Body of pancreas (tissue), 4 donors: ENCODE measurements at regions not wholly inside any gene's neighbourhood (a gene's known extent, or its start where the extent isn't known, plus 50 kb on each side); places are given as distances from the start of the nearest gene placed in this dataset.

Experiments
- ATAC-seq: fragments of 150-250 bp; one replicate; pipeline ENCODE4 v1.9.1; 2016
- DNase-seq, 4 donors: peaks; one replicate each; pipeline ENCODE4 v3.0.0-alpha.2; 2019
- H3K27ac ChIP-seq, 4 donors: fragments of 200-600 bp; sonication (generic); 1 replicate in 3 of 4; 2 replicates in 1 of 4; pipeline versions ENCODE4 v1.5.1 to v1.6.1; 2016 to 2019; ENCODE audit warnings: mild to moderate bottlenecking in 1 of 4, mixed read lengths in 1 of 4, moderate library complexity in 1 of 4
- H3K27me3 ChIP-seq, 2 donors: fragments of 200-600 bp; sonication (generic); one replicate each; pipeline ENCODE4 v1.6.0; 2016; ENCODE audit warnings: mild to moderate bottlenecking in 1 of 2
- H3K36me3 ChIP-seq, 2 donors: fragments of 200-600 bp; sonication (generic); replicated peaks in 1 of 2; 2 replicates each; pipeline ENCODE4 v1.5.1; 2016; ENCODE audit warnings: low read depth in 2 of 2; ENCODE audit not compliant: insufficient read depth in 1 of 2
- H3K4me1 ChIP-seq: fragments of 200-600 bp; sonication (generic); one replicate; pipeline ENCODE4 v1.6.0; 2016
- H3K4me3 ChIP-seq, 2 donors: fragments of 200-600 bp; sonication (generic); 1 replicate in 1 of 2; 2 replicates in 1 of 2; pipeline ENCODE4 v1.5.1; 2016 to 2019
- H3K9me3 ChIP-seq, 3 donors: fragments of 200-600 bp; sonication (generic); 1 replicate in 2 of 3; 2 replicates in 1 of 3; pipeline ENCODE4 v1.5.1; 2016
- POLR2A ChIP-seq, 3 donors: fragments of 450-650 bp; IDR thresholded peaks; one replicate each; pipeline ENCODE4 v1.6.1; 2016; ENCODE audit warnings: antibody characterized with exemption in 3 of 3, mild to moderate bottlenecking in 2 of 3
- WGBS, 2 donors: methylation state at CpG; one replicate each; pipeline ENCODE4 v1.1.5; 2017; 5-methylcytosine and 5-hydroxymethylcytosine counted together
- intact Hi-C: fragments of 100-400 bp; cut with DNase I; formaldehyde crosslinking; loops from one replicate; pipeline ENCODE4 v1.15.1; 2023
- TF ChIP-seq, protein P1 (sequence below), 7 experiments: fragments of 450-650 bp in 4 of 7; fragments of 200-600 bp in 3 of 7; sonication (generic) in 3 of 7; IDR thresholded peaks; one replicate each; pipeline ENCODE4 v1.5.1; 2016 to 2019; ENCODE audit warnings: antibody characterized with exemption in 7 of 7

GRCh38 chr10:80770239-80770638 lies 232.5 kb downstream of the SH2D4B start:
- no peak overlapping the region for H3K4me3 ChIP-seq
- intact Hi-C loops = no loop called here
- TF ChIP-seq POLR2A (IDR thresholded peaks at IDR 0.05) = no peak
- TF ChIP-seq, protein P1, sequence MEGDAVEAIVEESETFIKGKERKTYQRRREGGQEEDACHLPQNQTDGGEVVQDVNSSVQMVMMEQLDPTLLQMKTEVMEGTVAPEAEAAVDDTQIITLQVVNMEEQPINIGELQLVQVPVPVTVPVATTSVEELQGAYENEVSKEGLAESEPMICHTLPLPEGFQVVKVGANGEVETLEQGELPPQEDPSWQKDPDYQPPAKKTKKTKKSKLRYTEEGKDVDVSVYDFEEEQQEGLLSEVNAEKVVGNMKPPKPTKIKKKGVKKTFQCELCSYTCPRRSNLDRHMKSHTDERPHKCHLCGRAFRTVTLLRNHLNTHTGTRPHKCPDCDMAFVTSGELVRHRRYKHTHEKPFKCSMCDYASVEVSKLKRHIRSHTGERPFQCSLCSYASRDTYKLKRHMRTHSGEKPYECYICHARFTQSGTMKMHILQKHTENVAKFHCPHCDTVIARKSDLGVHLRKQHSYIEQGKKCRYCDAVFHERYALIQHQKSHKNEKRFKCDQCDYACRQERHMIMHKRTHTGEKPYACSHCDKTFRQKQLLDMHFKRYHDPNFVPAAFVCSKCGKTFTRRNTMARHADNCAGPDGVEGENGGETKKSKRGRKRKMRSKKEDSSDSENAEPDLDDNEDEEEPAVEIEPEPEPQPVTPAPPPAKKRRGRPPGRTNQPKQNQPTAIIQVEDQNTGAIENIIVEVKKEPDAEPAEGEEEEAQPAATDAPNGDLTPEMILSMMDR (IDR thresholded peaks at IDR 0.05) = no peak
- H3K36me3 ChIP-seq = no peaks in the 10 kb centered on the region
- H3K27ac ChIP-seq = no peak overlapping the region
- DNase-seq (no peak), ATAC-seq (no peak)
- no peaks in the 10 kb centered on the region for H3K4me1 ChIP-seq
- 46 to 59% methylated on average over 2 of the region's 2 CpGs for WGBS, 2 donors
- no peaks in the 10 kb centered on the region for H3K27me3 ChIP-seq
- no peaks in the 10 kb centered on the region for H3K9me3 ChIP-seq

- intact Hi-C loops = no loop called here
- Histone ChIP-seq H3K27me3 (no peaks in the 10 kb centered on the region), H3K36me3 (no peaks in the 10 kb centered on the region), H3K27ac (no peak overlapping the region), H3K4me1 (no peaks in the 10 kb centered on the region), H3K9me3 (no peaks in the 10 kb centered on the region), H3K4me3 (no peak overlapping the region)
- DNase-seq = no peak
- 65 to 75% methylated on average over 1 of the region's 1 CpG for WGBS, 2 donors
- no peak for ATAC-seq
- TF ChIP-seq, protein P1 (IDR thresholded peaks at IDR 0.05) = no peak
- no peak for TF ChIP-seq POLR2A (IDR thresholded peaks at IDR 0.05)
These were observed 233.6 kb downstream of the SH2D4B start for GRCh38 chr10:80771285-80771684.

- TF ChIP-seq, protein P1 (IDR thresholded peaks at IDR 0.05) = no peak
- no peak for TF ChIP-seq POLR2A (IDR thresholded peaks at IDR 0.05)
- WGBS, 2 donors = 63 to 68% methylated on average over 10 of the region's 10 CpGs
- no peaks in the 10 kb centered on the region for H3K4me1 ChIP-seq
These were observed 234.3 kb downstream of the SH2D4B start for GRCh38 chr10:80771902-80772555.

DNA sequence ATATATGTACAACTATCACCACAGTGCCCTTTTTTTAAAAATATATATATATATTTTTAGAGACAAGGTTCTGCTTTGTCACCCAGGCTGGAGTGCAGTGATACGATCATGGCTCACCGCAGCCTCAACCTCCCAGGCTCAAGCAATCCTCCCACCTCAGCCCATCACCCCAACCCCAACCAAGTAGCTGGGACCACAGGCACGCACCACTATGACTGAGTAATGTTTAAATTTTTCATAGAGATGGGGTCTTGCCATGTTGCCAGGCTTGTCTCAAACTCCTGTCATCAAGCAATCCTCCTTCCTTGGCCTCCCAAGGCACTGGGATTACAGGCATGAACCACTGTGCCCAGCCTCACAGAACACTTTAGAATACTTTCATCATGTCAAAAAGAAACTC lies 234.9 kb downstream of the SH2D4B start:
- Histone ChIP-seq H3K4me3 (no peak overlapping the region), H3K36me3 (no peaks in the 10 kb centered on the region), H3K4me1 (no peaks in the 10 kb centered on the region), H3K27ac (no peak overlapping the region), H3K27me3 (no peaks in the 10 kb centered on the region), H3K9me3 (no peaks in the 10 kb centered on the region)
- WGBS, 2 donors = 76 to 85% methylated on average over 3 of the region's 3 CpGs
- intact Hi-C loops = no loop called here
- DNase-seq = no peak
- TF ChIP-seq, protein P1 (IDR thresholded peaks at IDR 0.05) = no peak
- no peak for TF ChIP-seq POLR2A (IDR thresholded peaks at IDR 0.05)
- no peak for ATAC-seq

More at GRCh38 chr10:80771902-80772555, 234.3 kb downstream of the SH2D4B start:
- Histone ChIP-seq H3K4me3 (no peak overlapping the region), H3K36me3 (no peaks in the 10 kb centered on the region), H3K9me3 (no peaks in the 10 kb centered on the region), H3K27me3 (no peaks in the 10 kb centered on the region), H3K27ac (no peak overlapping the region)
- intact Hi-C loops = no loop called here
- ATAC-seq (no peak), DNase-seq (no peak)

GRCh38 chr10:80784695-80785094 lies 247.0 kb downstream of the SH2D4B start:
- Histone ChIP-seq H3K4me1 (no peaks in the 10 kb centered on the region), H3K9me3 (no peaks in the 10 kb centered on the region), H3K27me3 (no peaks in the 10 kb centered on the region), H3K27ac (no peak overlapping the region), H3K4me3 (no peak overlapping the region), H3K36me3 (no peaks in the 10 kb centered on the region)
- intact Hi-C loops = no loop called here
- WGBS, 2 donors = 75 to 83% methylated on average over 2 of the region's 2 CpGs
- TF ChIP-seq POLR2A (IDR thresholded peaks at IDR 0.05) = no peak
- TF ChIP-seq, protein P1 (IDR thresholded peaks at IDR 0.05) = no peak
- ATAC-seq (no peak), DNase-seq (no peak)
